ENCODE measurements at regions not wholly inside any gene's neighbourhood (a gene's known extent, or its start where the extent isn't known, plus 50 kb on each side); places are given as distances from the start of the nearest gene placed in this dataset.

- Histone ChIP-seq H3K79me2 (ENCODE audit: insufficient read depth, low read length) (no peaks in the 10 kb centered on the region), H3K4me3 (replicated peaks in 1 of 3; ENCODE audit: low read depth in 2 of 3, low read length in 3 of 3) (no peak overlapping the region), H3K27ac (ENCODE audit: low read depth in 1 of 2, low read length in 2 of 2) (no peak overlapping the region), H3K4me2 (replicated peaks; ENCODE audit: extremely low read depth, low read length, poor library complexity, severe bottlenecking) (no peak overlapping the region), H3K27me3 (ENCODE audit: control insufficient read depth in 2 of 2, insufficient read depth in 2 of 2, low read length in 2 of 2) (no peaks in the 10 kb centered on the region), H4K20me1 (ENCODE audit: insufficient read depth, low read length) (no peaks in the 10 kb centered on the region), H2AFZ (ENCODE audit: insufficient read depth, low read depth, low read length, poor library complexity, severe bottlenecking) (no peak overlapping the region), H3K4me1 (ENCODE audit: control insufficient read depth in 1 of 2, insufficient read depth in 2 of 2, low read length in 2 of 2) (peaks cover 0 to 2% of the 10 kb centered on the region in 2 donors), H3K9me3 (replicated peaks in 1 of 2; ENCODE audit: control insufficient read depth in 1 of 2, insufficient read depth in 1 of 2, low read length in 2 of 2) (no peaks in the 10 kb centered on the region), H3K36me3 (replicated peaks in 1 of 2; ENCODE audit: control insufficient read depth in 1 of 2, insufficient read depth in 2 of 2, low read length in 2 of 2) (no peaks in the 10 kb centered on the region), H3K9ac (ENCODE audit: insufficient read depth, low read length, poor library complexity, severe bottlenecking) (no peak overlapping the region)
- H3K4me1 Mint-ChIP-seq, result peaks cover 3% of the 10 kb centered on the region
- no peak overlapping the region for H3K4me3 Mint-ChIP-seq
- 83% methylated on average over 1 of the region's 4 CpGs for WGBS (ENCODE audit: insufficient coverage)
- DNase-seq, result no peak
- peaks cover 0 to 3% (median 0%) of the 10 kb centered on the region in 7 donors for H3K9me3 Mint-ChIP-seq
- H3K36me3 Mint-ChIP-seq, result no peaks in the 10 kb centered on the region
- intact Hi-C loops (cut with micrococcal nuclease), result no loop called here
- H3K27me3 Mint-ChIP-seq (ENCODE audit: low read depth in 3 of 3), result peaks cover 2 to 5% (median 3%) of the 10 kb centered on the region in 3 donors
- no peak overlapping the region for H3K27ac Mint-ChIP-seq
- TF ChIP-seq, protein P1, sequence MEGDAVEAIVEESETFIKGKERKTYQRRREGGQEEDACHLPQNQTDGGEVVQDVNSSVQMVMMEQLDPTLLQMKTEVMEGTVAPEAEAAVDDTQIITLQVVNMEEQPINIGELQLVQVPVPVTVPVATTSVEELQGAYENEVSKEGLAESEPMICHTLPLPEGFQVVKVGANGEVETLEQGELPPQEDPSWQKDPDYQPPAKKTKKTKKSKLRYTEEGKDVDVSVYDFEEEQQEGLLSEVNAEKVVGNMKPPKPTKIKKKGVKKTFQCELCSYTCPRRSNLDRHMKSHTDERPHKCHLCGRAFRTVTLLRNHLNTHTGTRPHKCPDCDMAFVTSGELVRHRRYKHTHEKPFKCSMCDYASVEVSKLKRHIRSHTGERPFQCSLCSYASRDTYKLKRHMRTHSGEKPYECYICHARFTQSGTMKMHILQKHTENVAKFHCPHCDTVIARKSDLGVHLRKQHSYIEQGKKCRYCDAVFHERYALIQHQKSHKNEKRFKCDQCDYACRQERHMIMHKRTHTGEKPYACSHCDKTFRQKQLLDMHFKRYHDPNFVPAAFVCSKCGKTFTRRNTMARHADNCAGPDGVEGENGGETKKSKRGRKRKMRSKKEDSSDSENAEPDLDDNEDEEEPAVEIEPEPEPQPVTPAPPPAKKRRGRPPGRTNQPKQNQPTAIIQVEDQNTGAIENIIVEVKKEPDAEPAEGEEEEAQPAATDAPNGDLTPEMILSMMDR (IDR thresholded peaks at IDR 0.05), result no peak
These were observed 77.2 kb downstream of the EOMES start for GRCh38 chr3:27644941-27645340.

DNA sequence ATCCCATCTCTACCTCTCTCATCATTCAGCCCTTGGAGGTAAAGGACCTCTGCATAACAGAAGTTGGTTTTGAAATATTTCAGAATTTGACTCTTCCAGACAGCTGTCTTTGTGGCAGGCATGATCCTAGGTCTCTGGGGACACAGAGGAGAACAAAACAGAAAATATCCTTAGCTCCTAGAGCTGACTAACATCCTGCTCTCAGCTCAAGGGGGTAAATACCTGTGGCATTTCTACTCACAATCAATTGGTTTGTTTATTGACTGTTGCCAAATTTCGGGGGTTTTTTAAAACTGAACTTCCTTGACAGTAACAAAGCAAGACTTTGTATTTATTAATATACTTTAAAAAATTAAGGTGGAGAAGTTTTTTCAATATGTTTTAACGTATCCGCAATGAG is 78.8 kb downstream of the EOMES start:
- no peak overlapping the region for H3K4me3 Mint-ChIP-seq
- Histone ChIP-seq H3K36me3 (replicated peaks in 1 of 2; ENCODE audit: control insufficient read depth in 1 of 2, insufficient read depth in 2 of 2, low read length in 2 of 2) (no peaks in the 10 kb centered on the region), H3K9ac (ENCODE audit: insufficient read depth, low read length, poor library complexity, severe bottlenecking) (no peak overlapping the region), H3K79me2 (ENCODE audit: insufficient read depth, low read length) (no peaks in the 10 kb centered on the region), H2AFZ (ENCODE audit: insufficient read depth, low read depth, low read length, poor library complexity, severe bottlenecking) (no peak overlapping the region), H4K20me1 (ENCODE audit: insufficient read depth, low read length) (no peaks in the 10 kb centered on the region), H3K27me3 (ENCODE audit: control insufficient read depth in 2 of 2, insufficient read depth in 2 of 2, low read length in 2 of 2) (no peaks in the 10 kb centered on the region), H3K9me3 (replicated peaks in 1 of 2; ENCODE audit: control insufficient read depth in 1 of 2, insufficient read depth in 1 of 2, low read length in 2 of 2) (no peaks in the 10 kb centered on the region), H3K27ac (ENCODE audit: low read depth in 1 of 2, low read length in 2 of 2) (no peak overlapping the region), H3K4me1 (ENCODE audit: control insufficient read depth in 1 of 2, insufficient read depth in 2 of 2, low read length in 2 of 2) (peaks cover 6 to 11% of the 10 kb centered on the region in 2 donors), H3K4me3 (replicated peaks in 1 of 3; ENCODE audit: low read depth in 2 of 3, low read length in 3 of 3) (no peak overlapping the region), H3K4me2 (replicated peaks; ENCODE audit: extremely low read depth, low read length, poor library complexity, severe bottlenecking) (no peak overlapping the region)
- peaks cover 10% of the 10 kb centered on the region for H3K4me1 Mint-ChIP-seq
- WGBS (ENCODE audit: insufficient coverage), result no CpG with 5 or more reads among the region's 3 CpGs
- TF ChIP-seq, protein P1 (IDR thresholded peaks at IDR 0.05), result no peak
- no peak overlapping the region for H3K27ac Mint-ChIP-seq
- no peaks in the 10 kb centered on the region for H3K36me3 Mint-ChIP-seq
- intact Hi-C loops (cut with micrococcal nuclease), result no loop called here
- peaks cover 2 to 5% (median 3%) of the 10 kb centered on the region in 3 donors for H3K27me3 Mint-ChIP-seq (ENCODE audit: low read depth in 3 of 3)
- H3K9me3 Mint-ChIP-seq, result peaks cover 0 to 3% (median 0%) of the 10 kb centered on the region in 7 donors
- DNase-seq, result no peak
